ENCODE measurements at regions not wholly inside any gene's neighbourhood (a gene's known extent, or its start where the extent isn't known, plus 50 kb on each side); places are given as distances from the start of the nearest gene placed in this dataset.

- TF ChIP-seq EP300 (IDR thresholded peaks at IDR 0.05) (no peak), CTCF (IDR thresholded peaks at IDR 0.05) (no peak)
Measured at GRCh38 chr18:75124551-75124950, 84.4 kb downstream of the PTGR3 start.
